H9 (cell line): ENCODE measurements at regions not wholly inside any gene's neighbourhood (a gene's known extent, or its start where the extent isn't known, plus 50 kb on each side); places are given as distances from the start of the nearest gene placed in this dataset.

Experiments
- DNase-seq: peaks from one replicate; pipeline ENCODE4 v3.0.0-alpha.2; 2017
- H2AFZ ChIP-seq: one replicate; pipeline ENCODE4 v1.6.1; 2013; ENCODE audit warnings: mild to moderate bottlenecking, low read length, control low read depth, moderate library complexity
- H2AK5ac ChIP-seq: 2 replicates; pipeline ENCODE4 v1.6.1; 2013; ENCODE audit warnings: low read length, control low read depth, mixed read lengths; ENCODE audit not compliant: insufficient read length
- H2BK120ac ChIP-seq: one replicate; pipeline ENCODE4 v1.6.1; 2013; ENCODE audit warnings: low read depth, mild to moderate bottlenecking, low read length, control low read depth, inconsistent platforms; ENCODE audit not compliant: poor library complexity, severe bottlenecking
- H2BK12ac ChIP-seq: 2 replicates; pipeline ENCODE4 v1.6.1; 2013; ENCODE audit warnings: low read length, control low read depth, mixed read lengths, low read depth; ENCODE audit not compliant: insufficient read length
- H2BK15ac ChIP-seq: 2 replicates; pipeline ENCODE4 v1.6.1; 2013; ENCODE audit warnings: low read depth, low read length, control low read depth
- H2BK20ac ChIP-seq: one replicate; pipeline ENCODE4 v1.6.1; 2013; ENCODE audit warnings: low read depth, mild to moderate bottlenecking, low read length, control low read depth, inconsistent platforms; ENCODE audit not compliant: poor library complexity, severe bottlenecking
- H2BK5ac ChIP-seq: 2 replicates; pipeline ENCODE4 v1.6.1; 2013; ENCODE audit warnings: low read length, control low read depth, mixed read lengths; ENCODE audit not compliant: insufficient read length
- H3K14ac ChIP-seq: 2 replicates; pipeline ENCODE4 v1.6.1; 2013; ENCODE audit warnings: low read length, control low read depth; ENCODE audit not compliant: insufficient read depth
- H3K18ac ChIP-seq: 2 replicates; pipeline ENCODE4 v1.6.1; 2013; ENCODE audit warnings: low read depth, mild to moderate bottlenecking, mixed read lengths, low read length, control low read depth; ENCODE audit not compliant: insufficient read length
- H3K23ac ChIP-seq: 2 replicates; pipeline ENCODE4 v1.6.1; 2013; ENCODE audit warnings: low read length, control low read depth, mixed read lengths, low read depth; ENCODE audit not compliant: insufficient read length
- H3K23me2 ChIP-seq: 2 replicates; pipeline ENCODE4 v1.6.1; 2013; ENCODE audit warnings: low read depth, mild to moderate bottlenecking, mixed read lengths, low read length, control low read depth; ENCODE audit not compliant: insufficient read length, poor library complexity, severe bottlenecking
- H3K27ac ChIP-seq: 2 replicates; pipeline ENCODE4 v1.5.1; 2013; ENCODE audit warnings: low read length, control low read depth, mixed read lengths, low read depth; ENCODE audit not compliant: insufficient read length
- H3K27me3 ChIP-seq: 2 replicates; pipeline ENCODE4 v1.6.1; 2013; ENCODE audit warnings: low read length, control low read depth, inconsistent platforms; ENCODE audit not compliant: insufficient read depth
- H3K4ac ChIP-seq: 2 replicates; pipeline ENCODE4 v1.6.1; 2013; ENCODE audit warnings: low read depth, mild to moderate bottlenecking, control low read depth, inconsistent platforms, low read length, moderate library complexity
- H3K4me1 ChIP-seq: 2 replicates; pipeline ENCODE4 v1.6.1; 2013; ENCODE audit warnings: low read length, control low read depth, inconsistent platforms; ENCODE audit not compliant: insufficient read depth
- H3K4me2 ChIP-seq: 2 replicates; pipeline ENCODE4 v1.6.1; 2013; ENCODE audit warnings: low read length, control low read depth, mixed read lengths; ENCODE audit not compliant: insufficient read length, insufficient read depth
- H3K56ac ChIP-seq: 2 replicates; pipeline ENCODE4 v1.6.1; 2013; ENCODE audit warnings: low read depth, mild to moderate bottlenecking, mixed read lengths, low read length, control low read depth; ENCODE audit not compliant: insufficient read length
- H3K79me1 ChIP-seq: 2 replicates; pipeline ENCODE4 v1.6.1; 2013; ENCODE audit warnings: low read depth, mild to moderate bottlenecking, moderate library complexity, low read length, control low read depth, inconsistent platforms; ENCODE audit not compliant: insufficient read depth, poor library complexity, severe bottlenecking
- H3K79me2 ChIP-seq: 2 replicates; pipeline ENCODE4 v1.6.1; 2013; ENCODE audit warnings: low read length, control low read depth, inconsistent platforms; ENCODE audit not compliant: insufficient read depth
- H3K9ac ChIP-seq: 2 replicates; pipeline ENCODE4 v1.6.1; 2013; ENCODE audit warnings: low read length, control low read depth, mixed read lengths; ENCODE audit not compliant: insufficient read length; ENCODE audit errors: extremely low read depth
- H3K9me3 ChIP-seq: one replicate; pipeline ENCODE4 v1.6.1; 2013; ENCODE audit warnings: low read depth, low read length, inconsistent platforms; ENCODE audit not compliant: control insufficient read depth
- H3T11ph ChIP-seq: one replicate; pipeline ENCODE4 v1.6.1; 2013; ENCODE audit warnings: mild to moderate bottlenecking, low read length, control low read depth, inconsistent platforms
- H4K20me1 ChIP-seq: one replicate; pipeline ENCODE4 v1.6.1; 2013; ENCODE audit not compliant: control insufficient read depth, insufficient read length, insufficient read depth
- H4K5ac ChIP-seq: 2 replicates; pipeline ENCODE4 v1.6.1; 2013; ENCODE audit warnings: low read depth, mild to moderate bottlenecking, mixed read lengths, low read length, control low read depth; ENCODE audit not compliant: insufficient read length
- H4K8ac ChIP-seq: replicated peaks from 2 replicates; pipeline ENCODE4 v1.6.1; 2013; ENCODE audit warnings: low read length, control low read depth, mixed read lengths, low read depth; ENCODE audit not compliant: insufficient read length
- H4K91ac ChIP-seq: 2 replicates; pipeline ENCODE4 v1.6.1; 2013; ENCODE audit warnings: low read depth, mild to moderate bottlenecking, moderate library complexity, mixed read lengths, low read length, control low read depth; ENCODE audit not compliant: insufficient read length
- H3K27ac Mint-ChIP-seq, 3 experiments: 2 replicates in 2 of 3; 3 replicates in 1 of 3; pipeline ENCODE4 v1.8.0; 2020 to 2021; ENCODE audit warnings: mixed read lengths in 3 of 3, mild to moderate bottlenecking in 1 of 3, moderate library complexity in 1 of 3
- H3K27me3 Mint-ChIP-seq: 2 replicates; pipeline ENCODE4 v1.8.0; 2021; ENCODE audit warnings: low read depth, mild to moderate bottlenecking, moderate library complexity, mixed read lengths
- H3K36me3 Mint-ChIP-seq, 3 experiments: 2 replicates in 2 of 3; 3 replicates in 1 of 3; pipeline ENCODE4 v1.8.0; 2020 to 2021; ENCODE audit warnings: low read depth in 3 of 3, mixed read lengths in 3 of 3; ENCODE audit not compliant: insufficient read depth in 1 of 3
- H3K4me1 Mint-ChIP-seq, 2 experiments: 2 replicates each; pipeline ENCODE4 v1.8.0; 2020; ENCODE audit warnings: mixed read lengths in 2 of 2
- H3K4me3 Mint-ChIP-seq, 2 experiments: 2 replicates in 1 of 2; 3 replicates in 1 of 2; pipeline ENCODE4 v1.8.0; 2020 to 2021; ENCODE audit warnings: mild to moderate bottlenecking in 2 of 2, mixed read lengths in 2 of 2, moderate library complexity in 1 of 2
- H3K9me3 Mint-ChIP-seq, 2 experiments: 2 replicates in 1 of 2; 3 replicates in 1 of 2; pipeline ENCODE4 v1.8.0; 2020; ENCODE audit warnings: mild to moderate bottlenecking in 2 of 2, mixed read lengths in 2 of 2, moderate library complexity in 1 of 2
- WGBS: extraction: QIAGEN DNeasy Blood & Tissue Kit; methylation state at CpG from one replicate; pipeline ENCODE4 v1.1.7; 2013; ENCODE audit warnings: missing lambda C conversion rate, low lambda C conversion rate, mixed read lengths; ENCODE audit not compliant: insufficient read length; ENCODE audit errors: extremely low coverage; 5-methylcytosine and 5-hydroxymethylcytosine counted together
- TF ChIP-seq, protein P1 (sequence below): fragments of 200-600 bp; sonication (generic); conservative IDR thresholded peaks from 3 replicates; pipeline ENCODE4 v1.8.0; 2021; ENCODE audit warnings: antibody characterized with exemption, mild to moderate bottlenecking

DNA sequence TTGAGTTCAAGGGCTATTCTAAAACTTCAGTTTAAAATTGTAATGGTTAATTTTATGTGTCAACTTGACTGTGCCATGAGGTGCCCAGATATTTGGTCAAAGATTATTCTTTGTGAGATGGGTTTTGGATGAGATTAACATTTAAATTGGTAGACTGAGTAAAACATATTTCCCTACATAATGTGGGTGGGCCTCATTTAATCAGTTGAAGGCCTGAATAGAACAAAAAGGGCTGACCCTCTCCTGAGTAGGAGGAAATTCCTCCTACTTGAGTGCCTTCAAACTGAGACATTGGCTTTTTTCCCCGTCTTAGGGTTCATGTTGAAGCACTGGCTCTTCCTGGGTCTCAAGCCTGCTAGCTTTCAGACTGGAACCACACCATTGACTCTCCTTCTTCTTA, 89.6 kb upstream of the FAM9A start:
- Histone ChIP-seq H3T11ph (no peak overlapping the region), H3K9ac (no peak overlapping the region), H4K5ac (no peak overlapping the region), H3K4ac (no peak overlapping the region), H3K79me2 (no peaks in the 10 kb centered on the region; the same call in 1 of the 2 replicates), H3K4me2 (no peak overlapping the region), H2BK12ac (no peak overlapping the region), H2BK20ac (no peak overlapping the region), H4K8ac (no peak overlapping the region), H3K14ac (no peak overlapping the region), H2AK5ac (no peak overlapping the region), H2AFZ (no peak overlapping the region), H3K56ac (no peak overlapping the region), H4K91ac (no peak overlapping the region), H2BK120ac (no peak overlapping the region), H2BK5ac (no peak overlapping the region), H3K23ac (no peak overlapping the region), H3K27ac (no peak overlapping the region), H3K23me2 (no peaks in the 10 kb centered on the region), H3K79me1 (no peaks in the 10 kb centered on the region), H2BK15ac (no peak overlapping the region), H4K20me1 (no peaks in the 10 kb centered on the region), H3K4me1 (0 out of 2 replicates have a peak, but pooled peaks cover 3% of the 10 kb centered on the region), H3K9me3 (no peaks in the 10 kb centered on the region), H3K27me3 (no peaks in the 10 kb centered on the region), H3K18ac (no peak overlapping the region)
- H3K27ac Mint-ChIP-seq, result no peak overlapping the region
- H3K4me3 Mint-ChIP-seq, result no peak overlapping the region
- peaks cover 6% of the 10 kb centered on the region for H3K27me3 Mint-ChIP-seq
- H3K9me3 Mint-ChIP-seq, result peaks cover 25 to 51% of the 10 kb centered on the region in 2 experiments
- no CpG with 5 or more reads among the region's 1 CpG for WGBS
- TF ChIP-seq, protein P1, sequence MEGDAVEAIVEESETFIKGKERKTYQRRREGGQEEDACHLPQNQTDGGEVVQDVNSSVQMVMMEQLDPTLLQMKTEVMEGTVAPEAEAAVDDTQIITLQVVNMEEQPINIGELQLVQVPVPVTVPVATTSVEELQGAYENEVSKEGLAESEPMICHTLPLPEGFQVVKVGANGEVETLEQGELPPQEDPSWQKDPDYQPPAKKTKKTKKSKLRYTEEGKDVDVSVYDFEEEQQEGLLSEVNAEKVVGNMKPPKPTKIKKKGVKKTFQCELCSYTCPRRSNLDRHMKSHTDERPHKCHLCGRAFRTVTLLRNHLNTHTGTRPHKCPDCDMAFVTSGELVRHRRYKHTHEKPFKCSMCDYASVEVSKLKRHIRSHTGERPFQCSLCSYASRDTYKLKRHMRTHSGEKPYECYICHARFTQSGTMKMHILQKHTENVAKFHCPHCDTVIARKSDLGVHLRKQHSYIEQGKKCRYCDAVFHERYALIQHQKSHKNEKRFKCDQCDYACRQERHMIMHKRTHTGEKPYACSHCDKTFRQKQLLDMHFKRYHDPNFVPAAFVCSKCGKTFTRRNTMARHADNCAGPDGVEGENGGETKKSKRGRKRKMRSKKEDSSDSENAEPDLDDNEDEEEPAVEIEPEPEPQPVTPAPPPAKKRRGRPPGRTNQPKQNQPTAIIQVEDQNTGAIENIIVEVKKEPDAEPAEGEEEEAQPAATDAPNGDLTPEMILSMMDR, result no peak
- DNase-seq, result no peak
- peaks cover 8 to 21% (median 12%) of the 10 kb centered on the region in 3 experiments; a peak in 6 of 7 replicates for H3K36me3 Mint-ChIP-seq
- peaks cover 8 to 14% of the 10 kb centered on the region in 2 experiments for H3K4me1 Mint-ChIP-seq
